GM12873 (cell line): ENCODE measurements at regions not wholly inside any gene's neighbourhood (a gene's known extent, or its start where the extent isn't known, plus 50 kb on each side); places are given as distances from the start of the nearest gene placed in this dataset.

Experiments used
- TF ChIP-seq, protein P1 (sequence below): IDR thresholded peaks from 2 replicates; pipeline ENCODE4 v1.5.1; 2012; ENCODE audit warnings: low read depth, mild to moderate bottlenecking, moderate library complexity, low read length, control low read depth; ENCODE audit not compliant: insufficient read depth; ENCODE audit errors: missing control alignments

GRCh38 chr6:67812693-67813092, 822.4 kb upstream of the ADGRB3 start:
- TF ChIP-seq, protein P1, sequence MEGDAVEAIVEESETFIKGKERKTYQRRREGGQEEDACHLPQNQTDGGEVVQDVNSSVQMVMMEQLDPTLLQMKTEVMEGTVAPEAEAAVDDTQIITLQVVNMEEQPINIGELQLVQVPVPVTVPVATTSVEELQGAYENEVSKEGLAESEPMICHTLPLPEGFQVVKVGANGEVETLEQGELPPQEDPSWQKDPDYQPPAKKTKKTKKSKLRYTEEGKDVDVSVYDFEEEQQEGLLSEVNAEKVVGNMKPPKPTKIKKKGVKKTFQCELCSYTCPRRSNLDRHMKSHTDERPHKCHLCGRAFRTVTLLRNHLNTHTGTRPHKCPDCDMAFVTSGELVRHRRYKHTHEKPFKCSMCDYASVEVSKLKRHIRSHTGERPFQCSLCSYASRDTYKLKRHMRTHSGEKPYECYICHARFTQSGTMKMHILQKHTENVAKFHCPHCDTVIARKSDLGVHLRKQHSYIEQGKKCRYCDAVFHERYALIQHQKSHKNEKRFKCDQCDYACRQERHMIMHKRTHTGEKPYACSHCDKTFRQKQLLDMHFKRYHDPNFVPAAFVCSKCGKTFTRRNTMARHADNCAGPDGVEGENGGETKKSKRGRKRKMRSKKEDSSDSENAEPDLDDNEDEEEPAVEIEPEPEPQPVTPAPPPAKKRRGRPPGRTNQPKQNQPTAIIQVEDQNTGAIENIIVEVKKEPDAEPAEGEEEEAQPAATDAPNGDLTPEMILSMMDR: no peak

DNA sequence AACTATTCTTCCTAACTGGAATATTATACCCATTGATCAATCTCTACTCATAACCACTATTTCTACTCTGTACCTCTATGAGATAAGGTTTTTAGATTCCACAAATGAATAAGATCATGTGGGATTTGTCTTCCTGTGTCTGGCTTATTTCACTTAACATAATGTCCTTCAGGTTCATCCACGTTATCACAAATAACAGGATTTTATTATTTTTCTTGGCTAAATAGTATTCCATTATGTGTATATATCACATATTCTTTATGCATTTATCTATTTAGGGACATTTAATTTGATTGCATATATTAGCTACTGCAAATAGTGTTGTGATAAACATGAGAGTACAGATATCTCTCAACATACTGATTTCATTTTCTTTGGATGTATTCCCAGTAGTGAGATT, 823.0 kb upstream of the ADGRB3 start:
- TF ChIP-seq, protein P1: no peak

- TF ChIP-seq, protein P1: no peak
Observed at GRCh38 chr6:67811239-67812037, 823.6 kb upstream of the ADGRB3 start.

DNA sequence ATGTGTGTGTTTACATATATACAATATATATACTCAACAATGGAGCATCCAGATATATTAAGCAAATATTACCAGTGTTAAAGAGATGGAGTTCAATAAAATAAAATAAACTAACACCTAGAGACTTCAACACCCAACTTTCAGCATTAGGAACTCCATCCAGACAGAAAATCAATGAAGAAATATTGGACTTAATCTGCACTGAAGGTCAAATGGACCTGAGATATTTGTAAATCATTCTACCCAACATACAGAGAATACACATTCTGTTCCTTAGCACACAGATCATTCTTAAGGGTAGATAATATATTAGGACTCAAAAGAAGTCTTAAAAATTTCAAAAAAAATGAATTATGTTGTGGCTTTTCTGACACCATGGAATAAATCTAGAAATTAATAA, 832.3 kb upstream of the ADGRB3 start:
- TF ChIP-seq, protein P1: no peak

- TF ChIP-seq, protein P1: no peak
Observed at GRCh38 chr6:67792996-67793395, 842.1 kb upstream of the ADGRB3 start.

GRCh38 chr6:67790569-67790968, 844.5 kb upstream of the ADGRB3 start:
- TF ChIP-seq, protein P1: no peak

DNA sequence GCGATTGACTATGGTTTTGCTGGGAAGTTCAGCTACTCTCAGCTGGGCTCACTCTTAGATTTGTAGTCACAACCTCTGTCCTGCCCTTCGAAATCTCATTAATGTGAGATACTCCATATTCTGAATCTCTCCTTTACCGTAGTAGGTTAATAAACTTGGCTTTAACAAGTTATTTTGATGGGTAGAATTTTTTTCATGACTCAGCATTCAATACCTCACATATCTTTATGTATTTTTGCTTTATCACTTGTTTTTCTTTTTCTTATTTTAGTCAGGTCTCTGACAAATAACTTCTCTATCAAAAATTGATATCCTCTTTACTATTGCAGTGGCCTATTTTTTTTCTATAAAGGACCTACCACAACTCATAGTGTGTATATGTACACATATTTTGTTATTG, 855.2 kb upstream of the ADGRB3 start:
- TF ChIP-seq, protein P1: no peak

GRCh38 chr6:67775333-67775732, 859.7 kb upstream of the ADGRB3 start:
- TF ChIP-seq, protein P1: no peak
